WI38 (cell line): ENCODE measurements at regions not wholly inside any gene's neighbourhood (a gene's known extent, or its start where the extent isn't known, plus 50 kb on each side); places are given as distances from the start of the nearest gene placed in this dataset.
"Not testable (repeated sequence)": the region's sequence is repeated elsewhere in the genome, so short reads cannot be mapped to it uniquely, and the experiment has no call there.

Experiments used
- H3K4me3 ChIP-seq: 2 replicates; pipeline ENCODE4 v1.5.1; 2011; ENCODE audit warnings: low read depth, mild to moderate bottlenecking, control low read depth, low read length
- TF ChIP-seq, protein P1 (sequence below): IDR thresholded peaks from 2 replicates; pipeline ENCODE4 v1.5.1; 2012; ENCODE audit warnings: low read depth, mild to moderate bottlenecking, control low read depth, low read length

DNA sequence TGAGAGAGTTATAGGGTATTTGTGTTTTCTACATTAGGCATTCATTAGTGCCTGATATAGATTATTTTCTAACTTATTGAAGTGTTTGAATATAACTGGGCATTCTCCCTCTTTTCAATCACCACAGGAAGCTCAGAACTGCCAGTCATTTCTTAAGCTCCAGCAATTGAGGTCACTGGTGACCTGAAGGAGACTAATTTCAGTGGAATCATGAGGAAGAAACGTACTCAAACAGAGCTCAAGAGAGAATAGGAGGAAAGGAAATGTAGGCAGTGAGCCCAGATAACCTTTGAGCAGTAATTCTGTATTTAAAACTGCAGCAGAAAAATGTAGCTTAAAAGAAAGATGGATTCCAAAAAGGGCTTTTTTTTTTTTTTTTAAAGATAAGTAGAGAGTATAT lies 1035.5 kb downstream of the SOCS6 start:
- H3K4me3 ChIP-seq, result no peak overlapping the region
- TF ChIP-seq, protein P1, sequence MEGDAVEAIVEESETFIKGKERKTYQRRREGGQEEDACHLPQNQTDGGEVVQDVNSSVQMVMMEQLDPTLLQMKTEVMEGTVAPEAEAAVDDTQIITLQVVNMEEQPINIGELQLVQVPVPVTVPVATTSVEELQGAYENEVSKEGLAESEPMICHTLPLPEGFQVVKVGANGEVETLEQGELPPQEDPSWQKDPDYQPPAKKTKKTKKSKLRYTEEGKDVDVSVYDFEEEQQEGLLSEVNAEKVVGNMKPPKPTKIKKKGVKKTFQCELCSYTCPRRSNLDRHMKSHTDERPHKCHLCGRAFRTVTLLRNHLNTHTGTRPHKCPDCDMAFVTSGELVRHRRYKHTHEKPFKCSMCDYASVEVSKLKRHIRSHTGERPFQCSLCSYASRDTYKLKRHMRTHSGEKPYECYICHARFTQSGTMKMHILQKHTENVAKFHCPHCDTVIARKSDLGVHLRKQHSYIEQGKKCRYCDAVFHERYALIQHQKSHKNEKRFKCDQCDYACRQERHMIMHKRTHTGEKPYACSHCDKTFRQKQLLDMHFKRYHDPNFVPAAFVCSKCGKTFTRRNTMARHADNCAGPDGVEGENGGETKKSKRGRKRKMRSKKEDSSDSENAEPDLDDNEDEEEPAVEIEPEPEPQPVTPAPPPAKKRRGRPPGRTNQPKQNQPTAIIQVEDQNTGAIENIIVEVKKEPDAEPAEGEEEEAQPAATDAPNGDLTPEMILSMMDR, result no peak

DNA sequence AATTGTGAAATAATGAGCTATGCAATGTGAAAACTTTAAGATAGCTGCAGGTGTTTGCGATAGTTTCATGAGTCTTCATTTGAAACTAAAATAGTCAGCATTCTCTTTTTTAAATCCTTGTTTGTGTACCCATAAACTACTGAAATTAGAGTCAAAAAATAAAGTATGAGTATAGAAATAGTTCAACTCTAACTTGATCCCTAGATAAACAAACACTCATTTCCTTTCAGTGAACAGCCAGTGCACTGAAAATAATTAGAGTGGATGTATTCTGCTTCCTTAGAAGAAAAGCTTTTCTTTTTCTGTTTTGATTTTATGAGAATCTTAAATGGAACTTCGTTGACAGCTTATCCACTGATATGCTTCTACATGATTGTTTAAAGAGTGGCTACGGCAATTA lies 1033.4 kb downstream of the SOCS6 start:
- TF ChIP-seq, protein P1, result no peak
- no peak overlapping the region for H3K4me3 ChIP-seq

DNA sequence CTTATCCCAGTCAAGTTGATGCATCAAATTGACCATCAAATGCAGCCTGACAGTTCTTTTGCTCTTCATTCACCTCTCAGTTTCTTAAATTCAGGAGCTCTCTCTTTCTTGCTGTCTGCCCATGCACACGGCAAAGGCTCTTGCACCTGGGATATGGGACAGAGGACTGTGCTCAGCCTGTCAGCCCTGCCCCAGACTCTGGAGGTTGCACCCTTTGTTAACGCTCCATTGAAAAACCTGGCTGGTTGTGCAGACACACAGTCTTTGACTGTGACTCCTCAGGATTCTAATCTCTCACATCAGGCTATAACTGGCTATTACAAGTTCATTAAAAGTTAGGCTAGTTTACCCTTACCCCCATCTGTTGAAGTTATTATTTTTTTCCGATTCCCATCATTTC lies 1032.5 kb downstream of the SOCS6 start:
- TF ChIP-seq, protein P1, result no peak
- H3K4me3 ChIP-seq, result no peak overlapping the region

DNA sequence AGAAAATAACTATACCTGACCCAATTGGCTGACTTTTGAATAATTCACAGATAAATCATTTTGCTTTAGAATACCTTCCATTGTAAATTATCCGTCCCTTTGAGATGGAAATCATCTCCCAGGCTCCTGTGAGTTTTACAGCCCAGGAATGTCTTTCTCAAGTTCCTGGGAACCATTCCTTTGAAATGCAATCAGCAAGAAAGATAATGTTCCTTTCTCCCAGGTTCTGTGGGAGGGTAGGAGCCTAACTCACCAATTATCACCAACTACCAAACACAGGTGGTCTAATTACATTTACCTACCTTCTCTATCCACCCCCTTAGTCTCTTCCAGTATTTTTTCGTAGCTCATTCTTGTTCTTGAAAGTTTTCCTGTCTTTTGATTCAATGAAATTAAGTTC lies 1016.0 kb downstream of the SOCS6 start:
- TF ChIP-seq, protein P1, result no peak
- H3K4me3 ChIP-seq, result no peak overlapping the region

DNA sequence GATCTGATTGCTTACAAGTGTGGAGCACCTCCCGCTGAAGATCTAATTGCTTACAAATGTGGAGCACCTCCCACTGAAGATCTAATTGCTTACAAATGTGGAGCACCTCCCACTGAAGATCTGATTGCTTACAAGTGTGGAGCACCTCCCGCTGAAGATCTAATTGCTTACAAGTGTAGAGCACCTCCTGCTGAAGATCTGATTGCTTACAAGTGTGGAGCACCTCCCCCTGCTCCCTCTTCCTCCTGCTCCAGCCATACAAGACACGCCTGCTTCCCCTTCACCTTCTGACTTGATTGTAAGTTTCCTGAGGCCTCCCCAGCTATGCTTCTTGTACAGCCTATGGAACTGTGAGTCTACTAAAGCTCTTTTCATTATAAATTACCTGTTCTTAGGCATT lies 1014.9 kb downstream of the SOCS6 start:
- H3K4me3 ChIP-seq, result not testable (repeated sequence)

DNA sequence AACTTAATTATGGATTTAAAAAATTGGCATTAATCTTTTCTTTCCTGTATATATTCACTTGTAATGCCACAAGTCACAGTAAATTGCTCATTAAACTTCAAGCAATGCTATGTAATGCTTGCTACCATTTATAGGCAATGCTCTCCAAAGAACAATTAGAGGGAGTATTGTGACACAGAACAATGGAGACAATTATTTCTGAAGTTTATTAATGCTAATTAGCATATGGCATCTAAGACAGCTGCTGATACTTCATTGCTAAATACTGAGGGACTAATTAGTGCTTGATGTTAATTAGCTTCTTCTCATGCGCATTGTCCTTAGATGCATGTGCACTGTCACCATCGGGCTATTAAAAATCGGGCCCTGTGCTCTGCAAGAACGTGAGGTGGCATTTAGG lies 1012.8 kb downstream of the SOCS6 start:
- TF ChIP-seq, protein P1, result no peak
- H3K4me3 ChIP-seq, result no peak overlapping the region

DNA sequence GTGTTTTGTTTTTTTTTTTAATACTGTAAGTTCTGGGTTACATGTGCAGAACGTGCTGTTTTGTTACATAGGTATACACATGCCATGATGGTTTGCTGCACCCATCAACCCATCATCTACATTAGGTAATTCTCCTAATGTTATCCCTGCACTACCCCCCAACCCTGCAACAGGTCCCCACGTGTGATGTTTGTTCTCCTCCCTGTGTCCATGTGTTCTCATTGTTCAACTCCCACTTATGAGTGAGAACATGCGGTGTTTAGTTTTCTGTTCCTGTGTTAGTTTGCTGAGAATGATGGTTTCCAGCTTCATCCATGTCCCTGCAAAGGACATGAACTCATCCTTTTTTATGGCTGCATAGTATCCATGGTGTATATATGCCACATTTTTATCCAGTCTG lies 1005.4 kb downstream of the SOCS6 start:
- H3K4me3 ChIP-seq, result not testable (repeated sequence)

DNA sequence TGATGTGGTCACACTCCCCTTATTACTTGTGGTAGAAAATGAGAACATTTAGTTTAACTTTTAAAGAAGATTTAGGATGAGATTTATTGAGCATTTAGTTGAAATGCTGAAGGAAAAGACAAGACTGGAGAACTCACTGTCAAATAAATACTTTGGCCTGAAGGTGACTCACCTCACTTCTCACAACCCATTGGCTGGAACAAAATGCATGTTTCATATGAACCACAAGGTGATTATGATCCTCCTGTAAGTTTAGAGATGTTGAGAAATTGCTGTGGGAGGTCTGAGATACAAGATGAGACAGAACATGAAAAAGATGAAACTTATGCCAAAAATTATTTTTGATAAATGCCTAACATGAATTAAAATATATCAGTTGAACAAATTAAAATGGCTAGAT lies 1004.5 kb downstream of the SOCS6 start:
- H3K4me3 ChIP-seq, result no peak overlapping the region
- TF ChIP-seq, protein P1, result no peak

DNA sequence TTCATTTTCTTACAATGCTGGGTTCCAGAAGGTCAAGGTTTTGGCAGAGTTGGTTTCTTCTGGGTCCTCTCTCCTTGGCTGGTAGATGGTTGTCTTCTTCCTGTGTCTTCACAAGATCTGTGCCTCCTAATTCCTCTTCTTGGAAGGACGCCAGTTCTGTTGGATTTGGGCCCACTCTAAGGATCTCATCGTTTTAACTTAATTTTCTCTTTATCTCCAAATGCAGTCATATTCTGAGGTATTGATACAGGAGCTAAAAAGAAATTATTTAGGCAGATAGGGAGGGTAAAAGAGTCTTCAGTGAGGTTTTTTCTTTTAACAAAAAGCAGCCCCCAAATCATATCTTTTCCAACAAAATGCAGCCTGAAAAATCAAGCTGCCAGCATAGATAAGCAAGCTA lies 998.4 kb downstream of the SOCS6 start:
- H3K4me3 ChIP-seq, result no peak overlapping the region
- TF ChIP-seq, protein P1, result no peak
